Fibroblast of skin of back (primary cell): ENCODE measurements at regions not wholly inside any gene's neighbourhood (a gene's known extent, or its start where the extent isn't known, plus 50 kb on each side); places are given as distances from the start of the nearest gene placed in this dataset.
"Not testable (repeated sequence)": the region's sequence is repeated elsewhere in the genome, so short reads cannot be mapped to it uniquely, and the experiment has no call there.

ENCODE experiments used
- DNase-seq: peaks from one replicate; pipeline ENCODE4 v3.0.0-alpha.2; 2013

DNA sequence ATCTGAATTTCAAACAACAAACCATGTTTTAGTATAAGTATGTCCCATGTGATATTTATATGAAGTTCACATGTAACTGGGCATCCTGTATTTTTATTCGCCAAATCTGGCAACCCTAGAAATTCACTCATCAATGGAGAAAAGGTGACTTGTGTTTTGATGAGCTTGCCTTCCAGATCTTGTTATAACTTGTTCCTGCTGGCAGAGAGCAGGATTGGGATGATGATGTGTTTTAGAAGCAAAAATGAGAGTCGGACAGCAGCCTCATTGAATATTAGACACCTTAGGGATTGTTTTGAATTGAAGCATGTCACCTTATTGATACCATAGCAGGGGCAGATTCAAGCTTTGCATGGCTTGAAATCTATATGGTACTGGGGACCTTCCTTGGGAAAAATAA, 85.4 kb upstream of the MED13 start:
- no peak for DNase-seq

DNA sequence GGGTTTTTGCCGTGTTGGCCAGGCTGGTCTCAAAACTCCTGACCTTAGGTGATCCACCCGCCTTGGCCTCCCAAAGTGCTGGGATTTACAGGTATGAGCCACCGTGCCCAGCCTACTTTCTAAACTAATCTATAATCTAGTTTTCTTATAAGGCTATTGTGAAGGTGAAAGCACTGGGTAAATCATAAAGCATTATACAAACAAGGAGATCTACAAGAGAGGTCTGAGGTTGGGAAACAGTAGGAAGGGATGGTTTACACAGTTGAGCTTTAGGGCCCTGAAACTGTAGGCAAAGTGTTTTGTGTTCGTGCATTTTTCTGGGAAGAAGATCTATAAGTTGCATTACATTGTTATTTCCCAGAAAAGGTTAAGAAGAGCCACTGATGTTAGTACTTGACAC, 84.9 kb upstream of the MED13 start:
- DNase-seq = no peak

DNA sequence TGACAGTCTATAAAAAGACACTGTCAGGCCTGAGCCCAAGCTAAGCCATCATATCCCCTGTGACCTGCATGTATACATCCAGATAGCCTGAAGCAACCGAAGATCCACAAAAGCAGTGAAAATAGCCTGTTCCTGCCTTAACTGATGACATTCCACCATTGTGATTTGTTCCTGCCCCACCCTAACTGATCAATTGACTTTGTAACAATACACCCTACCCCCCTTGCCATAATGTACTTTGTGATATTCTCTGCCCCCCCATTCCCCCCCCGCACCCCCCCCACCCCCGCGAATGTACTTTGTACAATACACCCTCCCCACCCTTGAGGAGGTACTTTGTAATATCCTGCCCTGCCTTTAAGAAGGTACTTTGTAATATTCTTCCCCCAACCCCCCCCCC, 82.2 kb upstream of the MED13 start:
- no peak for DNase-seq

DNA sequence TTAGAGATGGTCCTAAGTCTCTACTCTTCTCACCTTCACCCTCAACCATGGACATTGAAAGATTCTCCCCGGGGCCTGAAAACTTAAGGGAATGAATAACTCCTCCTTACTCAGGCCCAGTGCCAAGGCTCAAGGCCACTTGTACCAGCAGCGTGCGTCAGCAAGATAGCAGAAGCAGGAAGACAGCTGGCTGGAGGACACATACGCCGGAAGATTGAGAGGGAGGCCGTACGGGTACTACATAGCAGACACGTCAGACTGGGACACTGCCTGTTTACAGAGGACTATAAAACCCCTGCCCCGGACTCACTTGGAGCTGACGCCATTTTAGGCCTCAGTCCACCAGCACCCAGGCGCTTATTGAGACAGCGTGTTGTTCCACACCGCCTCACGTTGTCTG, 75.8 kb upstream of the MED13 start:
- no peak for DNase-seq

DNA sequence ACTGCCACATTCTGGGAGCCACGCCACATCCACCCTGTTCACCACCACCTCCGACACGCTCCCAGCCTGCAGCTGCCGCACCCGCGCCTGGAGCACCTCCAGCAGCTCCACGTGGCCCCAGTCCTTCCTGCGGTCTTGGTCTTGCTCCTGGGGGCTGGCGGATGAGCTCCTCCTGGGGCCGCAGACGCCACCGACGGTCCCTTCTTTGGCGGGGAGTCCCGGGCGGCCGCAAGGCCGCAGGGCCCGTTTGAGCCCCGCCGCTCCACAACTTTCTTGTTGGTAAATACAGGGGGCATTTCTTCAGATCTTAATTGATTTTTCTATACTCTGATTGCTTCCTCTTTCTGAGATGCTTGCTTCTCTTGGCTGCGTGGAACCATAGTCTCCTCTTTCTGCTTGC, 75.3 kb upstream of the MED13 start:
- DNase-seq = no peak

DNA sequence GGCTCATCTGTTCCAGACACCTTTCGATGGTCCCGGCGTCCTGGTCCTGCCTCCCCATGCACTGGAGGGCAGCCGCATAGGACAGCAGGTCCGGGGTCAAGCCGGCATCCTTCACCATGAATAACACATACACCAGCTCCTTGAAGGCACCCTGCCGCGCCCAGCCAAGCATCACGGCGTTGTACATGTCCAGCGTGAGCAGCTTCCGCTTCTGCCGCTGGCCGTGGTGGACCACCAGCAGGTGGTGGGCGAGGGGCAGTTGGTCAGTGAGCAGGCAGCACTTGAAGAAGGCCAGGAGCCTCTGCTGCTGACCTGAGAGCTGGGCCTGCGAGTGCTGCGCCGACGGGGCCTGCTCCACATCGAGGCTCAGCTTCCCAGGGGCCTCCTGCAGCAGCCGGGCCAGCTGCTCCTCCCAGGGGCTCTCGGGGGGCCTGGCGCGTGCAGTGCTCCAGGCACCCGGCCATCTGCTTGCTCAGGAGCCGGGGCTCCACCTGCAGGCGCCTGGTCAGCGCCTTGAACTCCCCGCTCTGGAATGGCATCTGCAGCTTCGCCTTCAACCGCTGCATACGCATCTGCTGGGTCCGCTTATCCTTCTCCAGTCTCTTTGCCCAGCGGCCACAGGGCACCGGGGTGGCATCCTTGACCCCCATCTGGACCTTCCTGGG, 74.7 kb upstream of the MED13 start:
- DNase-seq = not testable (repeated sequence)

DNA sequence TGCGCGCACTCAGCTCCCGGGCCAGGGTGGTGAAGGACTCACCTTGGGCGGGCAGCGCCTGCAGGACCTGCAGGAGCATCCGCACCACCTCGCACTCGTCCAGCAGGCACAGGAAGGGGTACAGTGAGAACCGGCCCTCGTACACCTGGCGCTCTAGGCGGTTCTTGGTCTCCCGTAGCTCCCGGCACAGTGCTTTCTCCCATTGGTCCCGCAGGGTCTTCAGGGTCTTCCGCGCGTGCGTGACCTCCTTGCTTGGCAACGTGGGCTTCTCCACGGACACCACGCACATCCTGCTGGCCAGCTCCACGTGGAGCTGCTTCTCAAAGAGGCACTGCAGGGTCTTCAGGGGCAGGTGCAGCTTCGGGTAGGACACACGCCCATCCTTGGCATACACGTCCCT, 74.1 kb upstream of the MED13 start:
- no peak for DNase-seq

DNA sequence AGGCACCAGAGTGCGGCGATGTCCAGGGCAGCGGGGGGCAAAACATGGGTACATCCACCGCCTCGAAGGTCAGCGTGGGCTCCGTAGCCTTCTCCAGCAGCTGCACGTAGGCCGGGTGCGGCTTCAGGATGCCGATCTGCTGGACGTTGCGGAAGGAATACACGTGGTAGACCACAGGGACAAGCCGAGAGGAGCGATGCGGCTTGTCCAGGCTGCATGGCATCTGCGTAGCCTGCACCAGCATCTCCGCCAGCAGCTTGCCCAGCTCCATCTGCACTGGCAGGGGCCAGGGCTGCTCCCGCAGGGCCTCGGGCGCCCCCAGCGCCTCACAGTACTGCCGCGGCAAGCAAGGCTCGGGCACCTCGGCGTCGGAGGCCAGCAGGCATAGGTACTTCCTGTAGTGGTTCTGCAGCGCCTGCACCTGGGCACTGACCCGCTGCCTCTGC, 73.6 kb upstream of the MED13 start:
- not testable (repeated sequence) for DNase-seq

DNA sequence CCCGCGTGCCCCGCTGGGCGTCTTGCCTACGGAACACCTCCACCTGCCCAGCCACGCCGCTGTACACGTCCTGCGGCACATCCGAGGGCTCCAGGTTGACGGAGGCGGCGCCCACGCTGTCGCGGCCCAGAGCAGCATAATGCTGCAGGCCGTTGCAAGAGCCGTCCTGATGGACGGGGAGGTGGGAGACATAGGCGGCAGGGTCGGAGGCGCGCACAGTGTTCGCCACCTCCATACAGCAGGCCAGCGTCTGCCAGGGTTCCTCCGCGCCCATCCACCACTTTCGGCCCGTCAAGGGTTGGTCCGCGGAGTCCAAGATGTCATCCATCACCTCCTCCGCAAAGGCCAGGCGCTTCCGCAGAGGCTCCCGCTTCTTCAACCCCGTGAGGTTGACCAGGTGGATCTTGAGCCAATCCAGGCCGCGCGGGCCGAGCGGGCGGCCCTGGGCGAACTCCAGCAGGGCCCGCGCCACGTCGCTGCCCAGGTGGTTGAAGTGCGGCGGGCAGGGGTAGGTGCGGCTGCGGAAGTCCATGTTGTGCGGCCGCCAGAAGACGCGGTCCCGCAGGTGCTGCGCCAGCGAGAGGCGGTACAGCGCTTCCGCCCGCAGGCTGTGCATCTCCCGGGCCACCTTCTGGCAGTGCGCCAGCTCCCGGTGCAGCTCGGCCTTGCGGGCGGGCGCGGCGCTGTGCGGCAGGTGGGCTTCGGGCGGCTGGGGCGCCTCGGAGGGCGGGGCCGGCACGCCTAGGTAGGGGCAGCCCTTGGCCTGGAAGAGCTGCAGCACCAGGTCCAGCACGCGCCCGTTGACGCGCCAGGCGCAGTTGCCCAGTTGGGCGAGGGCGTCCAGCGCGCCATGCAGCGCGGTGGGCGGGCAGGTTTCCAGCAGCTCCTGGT, 72.9 kb upstream of the MED13 start:
- not testable (repeated sequence) for DNase-seq

DNA sequence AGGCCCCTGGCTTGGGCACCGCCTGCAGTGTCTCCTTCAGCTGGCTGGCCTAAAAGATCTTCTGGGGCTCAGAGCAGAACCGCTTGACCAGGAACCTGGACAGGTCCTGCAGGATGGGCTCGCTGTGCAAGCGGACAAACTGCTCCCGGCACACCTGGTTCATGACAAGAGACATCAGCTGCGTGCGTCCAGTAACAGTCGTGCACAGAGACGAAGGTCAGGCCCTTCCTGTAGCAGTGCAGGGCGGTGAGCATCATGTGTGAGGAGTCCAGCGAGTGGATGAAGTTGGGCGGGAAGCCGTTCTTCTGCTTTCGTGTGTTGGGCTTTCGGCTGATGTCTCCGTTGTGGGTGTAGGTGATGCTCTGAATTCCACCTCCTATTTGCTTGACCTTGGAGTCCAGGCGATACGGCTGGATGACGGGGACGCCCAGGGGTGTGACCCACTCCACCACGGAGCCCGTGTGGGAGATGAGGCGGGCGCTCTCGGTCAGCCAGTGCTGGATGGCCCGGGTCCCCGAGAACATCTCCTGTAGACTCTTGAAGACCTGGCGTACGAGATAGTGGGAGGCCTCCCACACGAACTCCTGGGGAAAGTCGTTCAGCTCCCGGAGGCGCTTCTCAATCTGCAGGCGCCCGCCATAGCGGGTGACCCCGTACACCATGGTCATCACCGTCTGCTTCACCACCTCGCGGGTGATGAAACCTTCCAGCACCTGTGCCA, 72.1 kb upstream of the MED13 start:
- DNase-seq = not testable (repeated sequence)

DNA sequence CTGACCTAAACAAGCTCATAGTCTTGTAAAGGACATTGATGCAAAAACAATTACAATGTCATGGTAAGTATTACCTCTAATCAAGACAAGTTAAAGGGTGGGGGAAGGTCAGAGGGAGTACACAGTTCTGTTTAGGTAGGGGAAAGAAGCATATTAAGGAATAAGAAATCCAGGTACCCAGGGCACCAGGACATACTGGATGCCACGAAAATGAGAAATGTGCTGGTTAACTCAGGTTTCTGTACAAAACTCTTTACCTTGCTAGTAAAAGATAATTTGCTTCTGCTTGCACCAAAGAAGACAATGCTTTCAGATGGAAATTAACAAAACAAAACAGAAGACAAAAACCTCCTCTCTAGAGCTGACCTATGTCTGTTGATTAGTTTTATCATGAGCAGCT, 70.7 kb upstream of the MED13 start:
- DNase-seq = no peak

DNA sequence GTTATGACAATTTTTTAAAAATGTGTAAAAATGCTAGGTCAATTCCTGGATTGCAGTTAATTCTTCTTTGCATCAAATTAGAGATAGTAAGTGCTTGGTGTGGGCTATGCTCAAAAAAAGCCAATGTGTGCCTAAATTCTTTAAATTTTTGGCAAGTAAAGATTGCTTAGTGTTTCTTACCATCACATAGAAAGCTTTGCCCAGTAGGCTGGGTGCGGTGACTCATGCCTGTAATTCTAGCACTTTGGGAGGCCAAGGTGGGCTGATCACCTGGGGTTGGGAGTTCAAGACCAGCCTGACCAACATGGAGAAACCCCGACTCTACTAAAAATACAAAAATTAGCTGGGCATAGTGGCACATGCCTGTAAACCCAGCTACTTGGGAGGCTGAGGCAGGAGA, 70.0 kb upstream of the MED13 start:
- not testable (repeated sequence) for DNase-seq

DNA sequence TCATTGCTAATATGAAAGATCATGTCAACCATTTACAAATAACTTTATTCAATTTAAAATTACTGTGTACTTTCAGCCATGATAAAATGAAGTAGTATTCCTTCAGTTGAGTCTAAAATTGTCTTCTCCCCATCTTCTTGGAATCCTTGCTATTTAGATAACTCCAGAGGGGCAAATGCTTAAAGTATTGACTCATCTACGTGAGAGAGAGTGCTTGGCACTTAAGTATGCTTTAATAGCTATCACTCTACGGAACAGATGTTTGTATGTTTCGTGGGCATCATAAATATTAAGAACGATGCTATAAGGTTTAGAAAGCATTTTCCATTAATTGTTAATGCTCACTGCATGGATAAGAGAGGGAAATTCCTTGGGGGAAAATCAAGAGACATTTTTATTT, 69.3 kb upstream of the MED13 start:
- DNase-seq = peak; percentile 41

DNA sequence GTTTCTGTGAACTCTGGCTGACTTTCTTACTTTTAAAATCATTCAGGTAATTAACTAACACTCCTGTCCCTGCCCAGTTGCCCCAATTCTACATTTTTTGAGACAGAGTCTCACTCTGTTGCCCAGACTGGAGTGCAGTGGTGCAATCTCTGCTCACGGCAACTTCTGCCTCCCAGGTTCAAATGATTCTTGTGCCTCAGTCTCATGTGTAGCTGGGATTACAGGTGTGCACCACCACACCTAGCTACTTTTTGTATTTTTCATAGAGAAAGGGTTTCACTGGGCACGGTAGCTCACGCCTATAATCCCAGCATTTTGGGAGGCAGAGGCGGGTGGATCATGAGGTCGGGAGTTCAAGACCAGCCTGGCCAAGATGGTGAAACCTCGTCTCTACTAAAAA, 66.2 kb upstream of the MED13 start:
- not testable (repeated sequence) for DNase-seq

DNA sequence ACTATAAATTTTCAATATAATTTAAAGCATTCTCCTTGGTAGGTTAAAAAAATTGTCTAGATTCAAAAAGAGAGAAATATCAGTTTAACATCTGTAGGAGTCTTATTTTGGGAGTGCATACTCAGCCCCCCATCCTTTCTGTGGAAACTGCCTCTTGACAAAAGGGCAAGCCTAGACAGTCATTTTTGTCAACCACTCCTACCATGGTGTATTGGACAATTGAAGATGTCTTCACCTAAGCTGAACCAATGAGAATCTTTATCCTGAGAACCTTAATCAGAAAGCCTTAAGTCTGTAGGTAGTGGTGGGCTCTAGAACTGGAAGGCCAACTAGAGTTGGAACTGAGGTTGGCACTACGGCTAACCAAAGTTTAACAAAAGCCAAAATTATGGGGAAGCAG, 65.7 kb upstream of the MED13 start:
- DNase-seq = no peak

DNA sequence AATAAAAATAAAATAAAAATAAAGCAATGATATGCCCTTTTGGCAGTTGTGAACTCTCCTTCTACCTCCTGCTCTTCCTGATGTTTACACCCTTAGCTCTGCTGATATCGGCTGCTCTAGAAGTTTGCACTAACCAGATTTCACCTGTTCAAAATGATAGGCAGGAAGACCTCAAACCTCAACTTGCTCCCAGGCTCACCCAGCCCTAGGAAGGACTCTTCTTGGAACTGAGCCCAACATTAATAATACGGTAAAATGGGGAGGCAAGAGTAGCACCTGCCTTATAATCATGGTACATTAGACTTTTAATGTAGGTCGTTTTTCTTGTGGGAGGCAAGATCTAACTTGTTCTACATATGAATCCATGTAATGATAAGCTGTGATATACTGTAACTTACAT, 61.2 kb upstream of the MED13 start:
- no peak for DNase-seq

DNA sequence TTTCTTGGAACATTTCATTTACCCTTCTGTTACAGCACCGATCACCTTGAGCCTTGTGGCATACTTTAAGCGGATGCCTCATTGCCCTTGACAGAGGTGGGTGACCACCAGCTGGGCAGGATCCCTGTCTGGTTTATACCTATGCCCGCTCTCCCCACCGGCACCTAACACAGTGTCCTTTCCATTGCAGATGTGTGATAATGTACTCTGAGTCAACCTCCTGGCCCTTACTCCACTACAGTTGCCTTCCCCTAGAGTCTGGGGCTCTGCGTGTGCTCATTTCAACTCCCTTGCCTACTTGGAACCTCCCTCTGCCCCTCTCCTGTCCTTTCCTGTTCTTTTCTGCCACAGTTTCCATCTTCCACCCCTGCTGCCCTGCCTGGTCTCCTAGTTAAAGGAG, 60.2 kb upstream of the MED13 start:
- DNase-seq = no peak

DNA sequence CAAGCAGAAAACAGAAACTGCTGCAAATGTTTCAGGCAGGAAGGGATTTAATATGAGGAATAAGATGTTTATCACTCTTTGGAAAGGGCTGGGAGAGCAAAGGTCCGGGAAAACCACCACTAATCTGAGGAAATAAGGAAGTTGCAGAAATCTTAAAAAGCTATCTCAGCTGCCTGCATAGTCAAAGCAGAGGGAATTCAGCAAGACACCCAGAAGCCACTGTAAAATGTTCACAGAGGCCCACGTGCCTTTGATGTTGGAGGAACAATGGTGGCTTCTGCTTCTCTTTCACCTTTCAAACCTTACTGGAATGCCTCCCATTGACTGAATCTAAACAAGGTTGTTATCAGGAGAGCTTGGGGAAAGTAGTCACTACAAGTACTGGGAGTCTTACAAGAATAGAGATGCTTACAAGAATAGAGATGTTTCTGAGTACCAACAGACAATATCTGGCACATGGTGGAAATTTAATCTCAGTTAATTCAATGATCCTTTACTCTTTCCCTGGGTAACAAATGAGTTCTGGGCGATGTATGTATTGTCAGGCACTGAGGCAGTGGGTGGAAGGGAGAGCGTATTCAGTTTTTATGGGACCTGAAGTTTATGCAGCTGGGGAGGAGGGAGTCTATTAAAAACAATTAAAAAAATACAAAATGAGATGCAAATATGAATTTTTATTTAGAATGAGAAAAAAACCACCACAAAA, 56.1 kb upstream of the MED13 start:
- no peak for DNase-seq

DNA sequence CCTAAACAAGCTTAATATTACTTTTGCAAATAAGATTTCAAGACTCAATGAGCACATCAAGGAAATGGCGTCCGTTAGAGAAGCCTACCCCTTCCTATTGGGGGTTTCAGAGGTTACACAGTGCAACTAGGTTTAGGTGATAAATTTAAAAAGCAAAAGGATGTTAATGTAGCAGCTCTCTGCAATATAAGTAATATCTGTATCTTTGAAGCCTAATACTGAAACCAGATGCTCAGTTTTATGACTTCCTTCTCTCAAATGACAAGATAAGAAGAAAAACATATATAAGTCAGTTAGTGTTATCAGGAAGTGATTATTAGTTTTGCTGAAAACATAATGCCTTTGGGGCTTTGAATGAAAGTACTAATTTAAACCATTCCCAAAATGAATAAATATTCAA, 54.3 kb upstream of the MED13 start:
- no peak for DNase-seq
